IPS-18a (cell line): ENCODE measurements at regions not wholly inside any gene's neighbourhood (a gene's known extent, or its start where the extent isn't known, plus 50 kb on each side); places are given as distances from the start of the nearest gene placed in this dataset.
A peak's percentile ranks its signal among the peaks of the same experiment; 100 is the strongest.
"Not testable (repeated sequence)": the region's sequence is repeated elsewhere in the genome, so short reads cannot be mapped to it uniquely, and the experiment has no call there.

ENCODE experiments used
- H3K27ac ChIP-seq: one replicate; pipeline ENCODE4 v1.5.1; 2013; ENCODE audit warnings: low read length
- H3K27me3 ChIP-seq: one replicate; pipeline ENCODE4 v1.6.1; 2013; ENCODE audit warnings: mild to moderate bottlenecking, low read length; ENCODE audit not compliant: control insufficient read depth, insufficient read depth
- H3K36me3 ChIP-seq: one replicate; pipeline ENCODE4 v1.6.1; 2013; ENCODE audit warnings: low read depth, low read length; ENCODE audit not compliant: control insufficient read depth
- H3K4me1 ChIP-seq: one replicate; pipeline ENCODE4 v1.6.1; 2013; ENCODE audit warnings: low read depth, low read length; ENCODE audit not compliant: control insufficient read depth
- H3K4me3 ChIP-seq: one replicate; pipeline ENCODE4 v1.5.1; 2013; ENCODE audit warnings: low read length
- H3K9ac ChIP-seq: one replicate; pipeline ENCODE4 v1.6.1; 2013; ENCODE audit warnings: mild to moderate bottlenecking, low read length, moderate library complexity
- H3K9me3 ChIP-seq: one replicate; pipeline ENCODE4 v1.6.1; 2013; ENCODE audit warnings: low read depth, low read length; ENCODE audit not compliant: control insufficient read depth

DNA sequence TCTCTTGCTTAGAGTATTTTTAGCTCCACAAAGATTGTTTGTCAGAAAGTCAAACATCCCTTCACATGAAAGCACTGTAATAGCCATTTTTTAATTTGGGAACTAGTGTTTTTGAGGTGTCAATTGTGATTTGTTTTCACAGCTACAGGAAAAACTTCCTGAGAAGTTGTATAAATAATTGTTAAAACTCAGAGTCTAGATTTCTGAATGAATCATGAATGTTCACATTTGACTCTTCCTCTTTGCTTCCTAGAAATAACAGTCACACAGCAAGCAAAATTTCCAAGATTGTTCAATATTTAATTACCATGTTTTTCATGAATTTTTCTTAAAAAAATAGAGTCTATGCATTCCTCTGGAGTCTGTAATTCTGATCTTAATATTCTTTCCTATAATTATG, 156.9 kb upstream of the SLC7A11 start:
- H3K9ac ChIP-seq: no peak overlapping the region
- no peak overlapping the region for H3K4me3 ChIP-seq
- peaks cover 16% of the 10 kb centered on the region for H3K4me1 ChIP-seq
- H3K36me3 ChIP-seq: no peaks in the 10 kb centered on the region
- H3K9me3 ChIP-seq: no peaks in the 10 kb centered on the region
- H3K27me3 ChIP-seq: peaks cover 16% of the 10 kb centered on the region
- no peak overlapping the region for H3K27ac ChIP-seq

DNA sequence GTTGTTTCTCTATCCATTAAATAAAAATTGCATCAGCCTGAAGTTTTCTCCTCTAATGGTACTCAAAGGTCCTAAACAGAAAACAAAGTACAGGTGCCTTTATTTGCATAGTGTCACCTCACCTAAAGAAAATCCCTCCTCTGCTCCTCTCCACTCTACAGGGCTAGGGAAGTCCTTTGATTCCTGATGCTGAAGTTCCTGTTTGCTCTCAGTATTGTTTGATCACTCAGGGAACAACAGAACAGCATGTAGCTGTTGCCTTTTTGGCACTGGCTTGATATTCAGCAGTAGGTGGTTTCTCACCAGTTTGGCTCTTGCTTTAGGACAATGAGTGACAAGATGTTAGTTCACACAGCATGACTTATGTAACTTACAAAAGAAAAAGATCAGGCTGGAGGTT, 156.2 kb upstream of the SLC7A11 start:
- peaks cover 16% of the 10 kb centered on the region for H3K27me3 ChIP-seq
- no peak overlapping the region for H3K4me3 ChIP-seq
- H3K9ac ChIP-seq: peak overlapping the region; percentile 17
- H3K9me3 ChIP-seq: no peaks in the 10 kb centered on the region
- peaks cover 16% of the 10 kb centered on the region for H3K4me1 ChIP-seq
- no peak overlapping the region for H3K27ac ChIP-seq
- H3K36me3 ChIP-seq: no peaks in the 10 kb centered on the region

DNA sequence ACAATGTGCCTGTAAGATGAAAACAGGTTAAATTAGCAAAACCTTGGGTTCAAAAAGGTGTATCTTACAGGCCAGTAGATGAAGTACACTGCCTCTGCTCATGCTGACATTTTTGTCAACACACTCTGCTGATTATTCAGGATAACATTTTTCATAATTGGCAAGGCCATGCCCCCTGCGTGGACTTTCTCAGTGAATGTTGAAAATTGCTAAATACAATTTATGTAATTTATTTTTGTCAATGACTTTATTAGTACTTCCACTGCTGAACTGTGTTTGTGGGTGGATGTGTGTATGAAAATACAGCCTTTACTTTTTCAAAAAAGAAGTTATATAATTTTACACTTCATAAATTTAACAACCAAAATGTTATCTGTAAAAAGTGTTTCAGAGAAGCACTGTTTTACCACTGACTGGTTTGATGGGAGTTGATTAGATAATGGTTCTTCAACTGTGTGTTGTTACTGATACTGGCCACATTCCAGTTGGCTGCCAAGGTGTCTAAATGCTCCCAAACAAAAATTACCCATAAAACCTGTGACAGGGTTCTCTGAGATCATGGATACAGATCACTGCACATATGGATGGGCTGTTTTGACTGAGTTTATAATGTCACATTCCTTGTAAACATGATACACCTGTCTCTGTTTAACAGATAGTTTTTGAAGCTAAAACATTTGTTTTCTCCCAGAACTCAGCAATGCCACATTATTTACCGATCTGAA, 151.9 kb upstream of the SLC7A11 start:
- H3K9ac ChIP-seq: no peak overlapping the region
- no peak overlapping the region for H3K27ac ChIP-seq
- no peaks in the 10 kb centered on the region for H3K9me3 ChIP-seq

DNA sequence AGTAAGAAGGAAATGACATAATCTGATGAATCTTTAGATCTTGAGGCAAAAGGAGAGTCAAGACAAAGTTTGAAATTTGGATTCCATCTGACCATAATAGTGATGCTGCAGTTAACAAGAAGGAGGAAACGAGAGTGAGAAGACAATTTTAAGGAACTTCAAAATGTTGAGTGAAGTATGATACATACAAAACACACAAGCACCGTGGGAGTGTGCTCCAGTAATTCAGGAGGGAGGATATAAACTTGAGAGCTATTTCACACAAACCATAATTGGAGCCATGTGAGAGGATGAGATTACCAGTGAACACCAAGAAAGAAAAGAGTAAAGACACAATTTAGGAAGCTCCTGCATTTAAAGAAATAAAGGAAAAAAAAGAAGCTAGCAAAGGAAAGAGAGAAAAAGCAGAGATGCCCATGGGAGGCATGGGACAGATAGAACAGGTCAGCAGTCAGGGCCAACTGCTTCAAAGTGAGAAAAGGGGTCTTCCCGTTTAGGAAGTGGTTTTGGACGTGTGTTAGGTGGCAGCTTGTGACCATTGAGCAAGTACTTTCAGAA, 150.7 kb upstream of the SLC7A11 start:
- Histone ChIP-seq H3K9me3 (no peaks in the 10 kb centered on the region), H3K36me3 (no peaks in the 10 kb centered on the region), H3K4me3 (no peak overlapping the region), H3K27ac (no peak overlapping the region), H3K4me1 (peaks cover under 1% of the 10 kb centered on the region), H3K27me3 (no peaks in the 10 kb centered on the region), H3K9ac (no peak overlapping the region)

More for the DNA sequence above, 151.9 kb upstream of the SLC7A11 start:
- Histone ChIP-seq H3K4me3 (no peak overlapping the region), H3K36me3 (no peaks in the 10 kb centered on the region), H3K27me3 (peaks cover 1% of the 10 kb centered on the region), H3K4me1 (peaks cover 12% of the 10 kb centered on the region)

DNA sequence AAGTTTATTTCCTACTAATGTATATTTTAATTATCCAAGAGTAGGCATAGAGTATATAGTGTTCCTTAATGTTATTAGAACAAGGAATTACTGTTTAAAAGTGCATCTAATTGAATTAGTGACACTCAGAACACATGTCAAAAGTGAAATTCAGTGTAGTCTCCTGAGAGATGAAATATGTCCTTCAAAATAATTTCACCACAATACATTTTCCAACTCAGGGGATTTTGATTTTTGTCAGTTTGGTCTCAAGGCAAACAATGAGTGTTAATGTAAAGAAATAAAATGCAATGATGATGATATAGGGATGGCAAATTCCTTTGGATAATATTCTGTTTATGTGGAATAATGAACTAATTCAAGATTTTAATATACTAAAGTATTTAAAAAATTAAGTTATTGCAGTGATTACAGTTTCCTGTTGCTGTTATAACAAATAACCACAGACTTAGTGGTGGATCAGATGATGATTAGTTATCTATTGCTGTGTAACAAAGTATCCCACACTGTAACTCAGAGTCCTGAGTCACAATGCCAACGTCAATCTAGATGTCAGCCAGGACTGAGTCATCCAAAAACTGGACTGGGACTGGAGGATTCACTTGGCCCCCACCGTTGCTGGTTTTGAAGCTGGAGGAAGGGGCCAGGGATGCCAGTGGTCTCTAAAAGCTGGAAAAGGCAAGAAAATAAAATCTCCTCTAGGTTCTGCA, 148.0 kb upstream of the SLC7A11 start:
- Histone ChIP-seq H3K36me3 (no peaks in the 10 kb centered on the region), H3K9me3 (no peaks in the 10 kb centered on the region), H3K4me3 (no peak overlapping the region), H3K27me3 (no peaks in the 10 kb centered on the region), H3K4me1 (no peaks in the 10 kb centered on the region), H3K27ac (no peak overlapping the region), H3K9ac (no peak overlapping the region)

DNA sequence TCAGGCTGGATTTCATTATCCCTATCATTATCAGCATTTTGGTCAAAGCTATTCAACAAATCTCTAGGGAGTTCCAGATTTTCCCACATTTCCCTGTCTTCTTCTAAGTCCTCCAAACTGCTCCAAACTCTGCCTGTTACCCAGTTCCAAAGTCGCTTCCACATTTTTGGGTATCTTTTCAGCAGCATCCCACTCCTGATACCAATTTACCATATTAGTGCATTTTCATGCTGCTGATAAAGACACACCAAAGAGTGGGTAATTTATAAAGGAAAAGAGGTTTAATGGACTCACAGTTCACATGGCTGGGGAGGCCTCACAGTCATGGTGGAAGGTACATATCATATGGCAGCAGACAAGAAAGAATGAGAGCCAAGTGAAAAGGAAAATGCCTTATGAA, 132.8 kb upstream of the SLC7A11 start:
- Histone ChIP-seq H3K9ac (no peak overlapping the region), H3K9me3 (peaks cover 13% of the 10 kb centered on the region), H3K4me1 (no peaks in the 10 kb centered on the region), H3K27me3 (no peaks in the 10 kb centered on the region), H3K36me3 (no peaks in the 10 kb centered on the region), H3K4me3 (no peak overlapping the region), H3K27ac (no peak overlapping the region)

DNA sequence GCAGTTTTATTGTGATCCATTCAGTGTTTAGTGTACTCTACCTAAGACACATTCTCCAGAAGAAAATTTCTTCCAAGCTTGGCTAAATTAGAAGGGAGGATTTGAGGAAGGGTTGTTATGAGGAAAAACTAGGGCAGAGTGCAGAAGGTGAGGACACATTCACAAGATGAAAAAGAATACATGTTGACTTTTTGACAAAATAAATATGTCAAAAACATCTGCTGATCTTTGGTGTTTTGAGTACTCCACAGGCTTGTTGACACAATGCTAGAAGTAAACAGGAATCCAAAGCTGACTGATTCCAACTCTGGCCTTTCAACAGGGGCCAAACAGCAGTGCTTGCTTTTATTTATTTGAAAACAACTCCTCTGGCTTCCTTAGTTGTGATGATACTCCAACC, 125.8 kb upstream of the SLC7A11 start:
- Histone ChIP-seq H3K27ac (no peak overlapping the region), H3K36me3 (no peaks in the 10 kb centered on the region), H3K27me3 (no peaks in the 10 kb centered on the region), H3K4me1 (no peaks in the 10 kb centered on the region), H3K9me3 (no peaks in the 10 kb centered on the region), H3K9ac (no peak overlapping the region), H3K4me3 (no peak overlapping the region)

DNA sequence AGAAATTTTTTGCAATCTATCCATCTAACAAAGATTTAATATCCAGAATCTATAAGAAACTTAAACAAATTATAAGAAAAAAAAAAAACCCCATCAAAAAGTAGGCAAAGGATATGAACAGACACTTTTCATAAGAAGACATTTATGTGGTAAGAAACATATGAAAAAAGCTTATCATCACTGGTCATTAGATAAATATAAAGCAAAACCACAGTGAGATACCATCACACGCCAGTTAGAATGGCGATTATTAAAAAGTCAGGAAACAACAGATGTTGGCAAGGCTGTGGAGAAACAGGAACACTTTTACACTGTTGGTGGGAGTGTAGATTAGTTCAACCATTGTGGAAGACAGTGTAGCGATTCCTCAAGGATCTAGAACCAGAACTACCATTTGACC, 110.3 kb upstream of the SLC7A11 start:
- H3K4me3 ChIP-seq, H3K27me3 ChIP-seq, H3K27ac ChIP-seq, H3K4me1 ChIP-seq, H3K9me3 ChIP-seq, H3K36me3 ChIP-seq, H3K9ac ChIP-seq: not testable (repeated sequence)

DNA sequence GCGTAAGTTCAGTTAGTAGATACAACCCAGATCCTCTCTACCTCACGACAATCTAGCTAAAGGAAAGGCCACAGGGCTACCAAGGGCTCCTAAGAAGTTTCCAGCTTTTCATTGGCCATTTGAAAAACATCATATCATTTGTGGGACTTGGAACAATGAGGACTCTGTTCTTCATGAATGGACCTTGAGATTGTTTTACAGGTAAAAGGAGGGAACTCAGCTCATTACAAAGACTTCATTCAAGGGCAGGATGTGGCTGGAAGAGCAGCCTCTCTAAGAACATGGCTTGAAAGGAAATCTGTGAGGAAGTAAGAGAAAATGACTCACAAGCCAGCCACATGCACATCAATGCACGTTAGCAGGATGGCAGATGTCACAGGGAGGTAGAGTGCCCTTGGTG, 105.9 kb upstream of the SLC7A11 start:
- H3K27me3 ChIP-seq: no peaks in the 10 kb centered on the region
- H3K36me3 ChIP-seq: no peaks in the 10 kb centered on the region
- H3K27ac ChIP-seq: no peak overlapping the region
- H3K4me3 ChIP-seq: no peak overlapping the region
- H3K9me3 ChIP-seq: no peaks in the 10 kb centered on the region
- no peaks in the 10 kb centered on the region for H3K4me1 ChIP-seq
- H3K9ac ChIP-seq: no peak overlapping the region

DNA sequence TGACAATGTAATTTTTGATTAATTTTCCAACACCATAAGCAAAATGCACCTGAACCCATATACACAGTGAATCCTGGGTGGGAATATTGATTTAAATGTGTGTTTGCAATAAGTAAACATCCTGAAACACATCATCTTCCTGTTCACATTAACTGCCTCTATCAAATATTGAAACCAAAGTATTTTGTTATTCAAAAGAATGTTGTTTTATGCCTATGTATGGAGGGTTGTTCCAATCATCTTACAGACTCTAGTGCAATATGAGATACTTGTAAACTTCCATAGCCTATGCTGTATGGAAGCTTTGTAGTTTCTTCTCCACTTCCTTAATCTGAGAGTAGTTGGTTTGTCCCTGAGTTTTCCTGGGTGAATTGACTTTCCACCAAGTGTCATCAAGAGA, 105.4 kb upstream of the SLC7A11 start:
- H3K4me3 ChIP-seq: no peak overlapping the region
- no peaks in the 10 kb centered on the region for H3K4me1 ChIP-seq
- no peak overlapping the region for H3K9ac ChIP-seq
- H3K27me3 ChIP-seq: no peaks in the 10 kb centered on the region
- no peak overlapping the region for H3K27ac ChIP-seq
- no peaks in the 10 kb centered on the region for H3K9me3 ChIP-seq
- no peaks in the 10 kb centered on the region for H3K36me3 ChIP-seq

DNA sequence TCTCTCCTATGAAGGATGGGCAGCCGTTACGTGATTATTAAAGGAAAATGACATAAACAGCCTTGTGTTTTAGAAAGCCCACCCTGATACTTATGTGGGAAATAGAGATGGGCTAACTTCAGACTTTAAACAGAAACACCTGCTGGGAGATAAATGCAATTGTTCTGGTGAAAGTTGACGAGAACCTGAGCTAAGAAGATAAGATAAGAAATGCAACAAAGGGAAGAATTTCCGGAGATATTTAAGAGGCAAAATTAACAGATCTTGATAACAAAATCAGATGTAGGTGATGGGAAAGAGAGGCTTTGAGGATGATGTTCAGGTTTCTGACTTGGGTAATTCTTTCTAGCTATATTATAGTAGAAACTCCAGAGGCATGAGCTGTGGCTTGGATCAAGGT, 102.7 kb upstream of the SLC7A11 start:
- Histone ChIP-seq H3K27me3 (no peaks in the 10 kb centered on the region), H3K27ac (no peak overlapping the region), H3K4me1 (no peaks in the 10 kb centered on the region), H3K9ac (no peak overlapping the region), H3K9me3 (no peaks in the 10 kb centered on the region), H3K36me3 (no peaks in the 10 kb centered on the region), H3K4me3 (no peak overlapping the region)

DNA sequence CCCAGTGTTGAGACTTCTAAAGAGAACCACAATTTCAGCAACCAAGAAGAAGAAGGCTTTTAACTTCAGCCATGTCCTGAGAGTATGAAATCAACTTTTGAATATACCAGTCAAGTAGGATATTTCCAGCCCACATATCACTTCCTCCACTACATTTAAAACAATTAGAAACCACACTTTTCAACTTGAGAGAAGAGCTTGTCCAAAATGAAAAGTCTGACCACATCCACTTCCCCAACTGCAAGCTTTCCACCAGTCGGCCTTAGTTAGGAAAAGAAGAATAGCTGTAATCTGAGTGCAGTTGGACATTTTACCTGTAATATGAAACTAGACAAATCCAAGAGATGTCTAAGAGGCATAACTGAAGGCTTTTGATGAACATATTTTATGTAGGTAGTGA, 101.9 kb upstream of the SLC7A11 start:
- Histone ChIP-seq H3K4me1 (no peaks in the 10 kb centered on the region), H3K36me3 (no peaks in the 10 kb centered on the region), H3K9ac (no peak overlapping the region), H3K27me3 (no peaks in the 10 kb centered on the region), H3K4me3 (no peak overlapping the region), H3K9me3 (no peaks in the 10 kb centered on the region), H3K27ac (no peak overlapping the region)
